SKM-1 (cell line): ENCODE measurements at regions not wholly inside any gene's neighbourhood (a gene's known extent, or its start where the extent isn't known, plus 50 kb on each side); places are given as distances from the start of the nearest gene placed in this dataset.

ENCODE experiments used
- DNase-seq: peaks from one replicate; lab custom pipeline; 2025; ENCODE audit not compliant: unreplicated experiment; lab: John Stamatoyannopoulos, UW

DNA sequence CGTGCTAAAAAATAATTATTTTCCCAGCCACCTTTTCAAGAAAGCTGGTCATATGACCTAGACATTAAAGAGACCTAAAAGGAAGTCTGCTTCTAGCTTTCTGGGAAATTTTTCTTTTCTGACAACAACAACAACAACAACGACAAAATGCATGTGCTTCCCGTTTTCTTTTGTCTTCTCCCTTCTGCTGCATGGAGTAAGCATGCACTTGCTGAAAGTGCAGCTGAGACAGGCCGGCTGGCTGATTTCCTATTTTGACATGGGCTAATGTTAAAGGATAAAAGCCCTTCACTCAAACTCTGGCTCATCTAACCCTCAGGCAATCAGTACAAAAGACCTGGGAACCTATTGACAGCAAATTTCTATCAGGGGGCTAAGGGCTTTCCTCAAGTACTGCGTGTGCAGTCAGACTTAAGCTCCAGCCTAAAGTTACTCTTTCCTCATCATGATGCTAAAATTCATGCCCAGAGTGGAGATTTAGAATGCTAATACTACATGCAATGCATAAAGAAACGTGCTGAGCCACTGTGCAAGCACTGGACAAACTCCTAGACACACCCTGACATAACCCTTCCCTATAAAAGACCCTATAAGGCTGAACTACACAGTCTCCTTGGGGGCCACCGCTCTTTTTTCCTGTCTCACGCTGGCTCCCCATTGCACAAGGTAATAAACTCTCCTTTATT, 811.1 kb downstream of the UQCRFS1 start:
- no peak for DNase-seq

DNA sequence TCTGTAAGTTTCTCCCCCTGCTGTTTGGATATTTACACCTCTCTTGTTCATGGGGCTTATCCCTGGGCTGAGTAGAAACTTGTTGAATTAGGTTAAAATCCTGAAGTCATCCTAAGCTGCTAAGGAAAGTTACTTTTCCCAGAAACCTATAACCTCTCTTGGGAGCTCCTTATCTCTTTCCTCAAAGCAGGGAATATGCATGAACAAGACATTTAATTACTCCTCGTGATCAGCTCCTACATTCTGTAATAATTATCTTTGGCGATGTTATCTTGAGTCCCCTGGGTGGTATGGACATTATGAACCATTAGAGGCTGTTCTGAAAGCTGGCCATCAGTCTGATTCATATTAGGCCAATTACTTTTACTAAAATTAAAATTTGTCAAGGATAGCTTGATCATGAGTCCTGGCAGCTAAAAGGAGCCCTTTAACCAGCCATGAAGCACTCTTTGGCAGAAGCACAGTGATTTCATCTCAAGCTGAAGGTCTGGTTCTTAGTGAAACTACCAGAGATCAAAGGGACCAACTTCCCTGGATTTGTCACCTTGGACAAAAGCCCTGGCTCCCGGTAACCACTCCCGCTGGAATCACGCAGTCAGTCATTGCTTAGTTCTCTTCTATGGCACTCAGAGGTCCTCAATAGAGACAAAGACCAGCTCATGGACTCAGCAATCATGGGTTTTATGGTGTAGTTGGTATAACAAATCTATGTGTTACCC, 811.8 kb downstream of the UQCRFS1 start:
- no peak for DNase-seq

DNA sequence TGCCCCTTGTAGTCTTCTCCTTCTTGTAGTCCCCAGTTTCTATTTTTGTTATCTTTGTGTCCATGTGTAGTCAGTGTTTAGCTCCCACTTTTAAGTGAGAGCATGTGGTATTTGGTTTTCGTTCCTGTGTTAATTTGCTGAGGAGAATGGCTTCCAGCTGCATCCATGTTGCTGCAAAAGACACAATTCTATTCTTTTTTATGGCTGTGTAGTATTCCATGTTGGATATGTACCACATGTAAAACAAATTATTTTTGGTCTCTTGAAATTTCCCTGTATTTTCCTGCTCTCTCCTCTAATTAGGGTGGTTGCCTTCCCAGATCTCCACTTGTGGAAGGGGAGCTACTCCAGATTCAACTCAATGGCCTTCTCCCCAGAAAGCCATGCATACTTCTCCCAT, 813.8 kb downstream of the UQCRFS1 start:
- DNase-seq: no peak

DNA sequence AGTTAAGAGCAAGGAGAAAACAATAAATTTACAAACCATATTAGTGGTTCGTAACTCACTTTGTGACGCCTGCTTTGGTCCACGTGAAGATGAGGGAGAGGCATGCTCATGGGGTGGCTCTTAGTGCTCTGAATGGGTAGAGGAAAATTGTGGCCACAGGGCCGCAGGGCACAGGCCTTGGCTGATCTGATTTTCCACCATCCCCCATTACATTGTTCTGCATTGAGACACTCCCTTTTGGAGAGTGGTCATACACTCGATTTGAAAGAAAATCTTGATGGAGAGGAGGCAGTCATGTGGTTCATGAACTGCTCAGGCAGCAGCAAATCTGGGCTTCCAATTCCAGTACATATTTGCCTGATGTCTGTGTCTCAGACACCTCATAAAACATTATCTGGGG, 815.2 kb downstream of the UQCRFS1 start:
- no peak for DNase-seq

DNA sequence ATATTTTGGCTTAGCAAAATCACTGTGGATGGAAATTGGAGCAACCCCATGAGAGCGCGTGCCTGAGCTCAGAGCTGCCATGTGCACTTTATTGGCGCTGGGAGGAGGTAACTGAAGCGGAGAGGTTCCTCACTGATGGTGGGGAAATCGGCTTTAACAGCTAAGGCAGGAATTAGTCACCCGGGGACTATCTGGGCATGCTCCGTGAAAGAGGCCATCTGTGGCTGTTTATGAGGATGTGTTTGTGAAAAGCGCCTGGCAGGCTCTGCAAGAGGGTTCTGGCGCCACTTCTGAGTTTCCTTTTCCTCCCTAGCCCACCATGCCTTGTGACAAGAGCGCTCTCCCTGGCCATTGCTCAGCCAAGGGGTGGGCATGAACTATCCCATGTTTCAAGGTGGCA, 815.6 kb downstream of the UQCRFS1 start:
- no peak for DNase-seq

DNA sequence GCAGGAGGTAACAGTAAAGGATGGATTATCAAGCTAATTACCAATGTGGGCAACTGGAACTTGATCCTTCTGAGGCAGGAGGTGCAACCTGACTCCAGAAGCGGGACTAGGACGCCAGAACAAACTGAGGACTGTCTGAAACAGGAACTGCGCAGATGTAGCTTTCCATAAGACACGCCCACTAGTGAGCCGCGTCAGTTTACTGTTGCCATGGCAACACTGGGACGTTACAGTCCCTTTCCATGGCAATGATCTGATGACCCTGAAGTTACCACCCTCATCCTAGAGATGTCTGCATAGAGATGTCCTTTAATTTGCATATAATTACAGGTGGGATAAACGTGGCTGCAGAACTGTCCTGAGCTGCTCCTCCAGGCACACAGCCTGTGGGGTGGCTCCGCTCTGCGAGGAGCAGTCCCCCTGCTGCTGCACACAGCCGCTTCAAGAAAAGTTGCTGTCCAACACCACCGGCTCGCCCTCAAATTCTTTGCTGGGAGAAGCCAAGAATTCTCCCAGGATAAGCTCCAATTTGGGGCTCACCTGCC, 816.6 kb downstream of the UQCRFS1 start:
- no peak for DNase-seq

DNA sequence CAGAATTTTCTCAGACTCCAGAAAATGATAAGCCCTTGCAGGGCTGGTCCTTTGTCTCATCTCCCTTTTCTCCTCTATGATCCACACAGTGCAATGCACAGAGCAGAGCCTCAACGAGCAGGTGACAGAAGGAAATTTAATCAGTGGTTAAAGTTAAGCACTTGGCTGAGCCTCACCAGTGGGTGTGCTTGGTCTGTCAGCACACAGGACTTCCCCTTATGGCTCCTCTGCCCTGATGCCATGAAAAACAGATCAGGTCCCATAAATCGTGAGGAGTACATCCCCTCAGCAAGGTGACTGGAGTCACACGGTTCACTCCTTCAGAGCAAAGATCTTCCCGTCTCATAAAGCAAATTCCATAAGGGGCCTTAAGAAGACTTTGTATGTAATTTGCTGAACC, 818.2 kb downstream of the UQCRFS1 start:
- no peak for DNase-seq

DNA sequence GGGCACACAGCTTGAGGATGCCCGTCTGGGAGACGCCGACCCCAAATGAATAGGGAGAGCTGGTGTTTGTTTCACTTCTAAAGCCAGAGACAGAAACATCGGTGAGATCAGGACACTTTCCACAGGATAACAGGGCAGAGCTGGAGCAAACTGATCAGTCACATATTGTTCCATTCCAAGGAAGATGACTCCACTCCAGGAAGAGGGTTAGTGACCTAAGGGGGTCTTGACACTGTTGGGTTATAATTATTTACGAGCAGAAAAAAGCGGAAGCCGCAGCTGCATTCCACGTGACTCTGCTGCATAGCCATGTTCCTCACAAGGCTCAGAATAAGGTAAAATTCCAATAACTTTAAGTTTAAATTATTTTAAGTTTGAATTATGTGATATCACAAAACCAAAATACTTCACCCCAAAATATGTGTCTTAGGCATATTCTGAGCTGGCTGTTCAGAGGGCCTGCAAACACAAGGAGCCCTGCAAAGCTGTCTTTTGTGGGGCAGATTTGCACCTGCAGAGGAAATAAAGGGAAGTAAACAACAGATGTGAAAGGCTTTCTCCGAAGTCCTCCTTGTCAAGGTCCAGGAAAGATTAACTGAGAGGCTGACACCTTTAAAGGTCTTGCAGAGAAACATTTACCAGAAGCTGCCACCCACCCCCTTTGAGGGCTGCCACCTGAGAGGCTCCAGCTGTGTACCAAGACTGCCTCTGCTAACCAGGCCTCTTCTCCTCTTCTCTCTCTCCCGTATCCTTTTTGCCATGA, 819.2 kb downstream of the UQCRFS1 start:
- DNase-seq: no peak

DNA sequence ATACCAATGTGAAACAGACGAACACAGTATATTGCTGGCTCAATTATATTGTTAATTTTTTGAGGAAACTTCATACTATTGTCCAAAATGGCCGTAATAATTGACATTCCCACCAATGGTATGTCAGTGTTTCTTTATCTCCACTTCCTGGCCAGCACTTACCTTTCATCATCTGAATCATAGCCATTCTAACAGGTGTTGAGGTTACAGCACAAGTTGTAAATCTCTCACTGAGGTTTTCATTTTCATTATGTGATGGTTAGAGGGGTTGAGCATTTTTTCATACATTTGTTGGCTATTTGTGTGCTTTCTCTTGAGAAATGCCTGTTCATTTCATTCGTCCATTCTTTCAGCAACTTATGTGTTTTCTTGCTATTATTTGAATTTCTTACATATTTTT, 824.0 kb downstream of the UQCRFS1 start:
- DNase-seq: no peak

DNA sequence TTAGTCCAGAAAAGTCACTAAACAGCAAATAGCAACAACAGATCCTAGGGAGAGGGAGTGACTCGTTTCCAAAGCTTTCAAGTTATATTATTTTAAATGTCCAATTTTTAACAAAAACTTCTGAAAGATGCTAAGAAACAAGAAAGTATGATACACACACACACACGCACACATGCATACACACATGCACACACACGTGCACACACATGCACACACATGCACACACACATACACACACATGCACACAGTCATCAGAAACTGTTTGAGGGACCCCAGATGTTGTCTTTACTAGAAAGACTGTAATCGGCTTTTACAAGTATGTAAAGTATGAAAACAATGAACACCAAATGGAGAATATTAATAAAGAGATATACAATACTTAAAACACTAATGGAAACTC, 825.4 kb downstream of the UQCRFS1 start:
- DNase-seq: no peak

DNA sequence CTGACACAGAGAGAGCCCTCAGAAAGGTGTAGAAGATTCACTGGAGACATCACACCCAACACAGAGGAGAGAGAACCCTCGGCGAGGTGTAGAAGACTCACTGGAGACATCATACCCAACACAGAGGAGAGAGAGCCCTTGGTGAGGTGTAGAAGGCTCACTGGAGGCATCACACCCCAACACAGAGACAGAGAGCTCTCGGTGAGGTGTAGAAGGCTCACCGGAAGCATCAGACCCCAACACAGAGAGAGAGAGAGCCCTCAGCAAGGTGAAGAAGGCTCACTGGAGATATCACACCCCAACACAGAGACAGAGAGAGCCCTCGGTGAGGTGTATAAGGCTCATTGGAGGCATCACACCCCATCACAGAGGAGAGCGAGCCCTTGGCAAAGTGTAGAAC, 826.5 kb downstream of the UQCRFS1 start:
- DNase-seq: no peak

DNA sequence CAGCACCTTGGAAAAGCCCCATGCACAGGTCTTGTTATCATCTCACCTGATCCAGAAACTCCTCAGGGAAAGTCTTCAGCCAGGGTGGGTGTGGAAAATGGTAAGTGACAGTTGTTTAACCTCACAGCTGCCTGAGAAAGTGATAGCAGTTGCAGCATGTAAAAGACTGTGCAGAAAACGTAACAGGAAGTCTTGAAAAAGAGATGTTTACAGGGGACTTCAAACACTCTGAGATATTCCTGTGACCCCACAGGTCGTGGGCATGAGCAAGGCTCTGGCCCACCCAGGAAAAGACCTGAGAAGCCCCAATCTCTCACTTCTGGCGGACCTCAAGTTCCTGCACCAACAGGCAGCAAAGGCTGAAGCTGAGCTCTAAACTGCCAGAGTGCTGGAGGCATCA, 826.9 kb downstream of the UQCRFS1 start:
- no peak for DNase-seq

DNA sequence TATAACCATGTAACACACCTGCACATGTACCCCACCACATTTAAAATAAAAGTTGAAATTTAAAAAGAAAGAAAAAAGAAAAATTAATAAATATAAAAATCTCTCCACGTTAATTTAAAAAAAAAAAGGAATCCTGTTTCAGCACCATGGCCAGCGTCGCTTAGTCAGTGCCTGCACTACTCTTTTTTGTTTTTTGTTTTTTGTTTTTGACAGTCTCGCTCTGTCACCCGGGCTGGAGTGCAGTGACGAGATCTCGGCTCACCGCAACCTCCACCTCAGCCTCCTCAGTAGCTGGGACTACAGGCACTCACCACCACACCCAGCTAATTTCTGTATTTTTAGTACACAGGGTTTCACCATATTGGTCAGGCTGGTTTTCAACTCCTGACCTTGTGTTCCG, 835.9 kb downstream of the UQCRFS1 start:
- no peak for DNase-seq

DNA sequence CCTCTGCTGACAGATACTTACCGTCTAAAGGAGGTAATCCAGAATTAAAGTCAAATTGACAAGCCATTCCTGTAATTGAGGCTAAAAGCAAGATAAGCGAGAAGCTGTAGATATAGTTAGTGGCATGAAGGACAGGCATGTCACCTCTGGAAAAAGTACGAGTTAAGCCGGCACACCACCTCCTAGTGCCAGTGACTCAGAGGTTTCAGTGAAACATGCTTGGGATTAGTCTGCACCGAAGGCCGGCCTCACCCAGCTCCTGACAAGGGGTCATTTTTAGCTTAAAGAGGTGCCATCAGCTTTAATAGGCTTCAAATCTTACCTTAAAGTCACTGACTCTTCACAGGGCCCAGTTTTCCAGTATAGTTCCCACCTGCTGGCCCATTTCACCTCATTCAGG, 838.0 kb downstream of the UQCRFS1 start:
- DNase-seq: no peak

DNA sequence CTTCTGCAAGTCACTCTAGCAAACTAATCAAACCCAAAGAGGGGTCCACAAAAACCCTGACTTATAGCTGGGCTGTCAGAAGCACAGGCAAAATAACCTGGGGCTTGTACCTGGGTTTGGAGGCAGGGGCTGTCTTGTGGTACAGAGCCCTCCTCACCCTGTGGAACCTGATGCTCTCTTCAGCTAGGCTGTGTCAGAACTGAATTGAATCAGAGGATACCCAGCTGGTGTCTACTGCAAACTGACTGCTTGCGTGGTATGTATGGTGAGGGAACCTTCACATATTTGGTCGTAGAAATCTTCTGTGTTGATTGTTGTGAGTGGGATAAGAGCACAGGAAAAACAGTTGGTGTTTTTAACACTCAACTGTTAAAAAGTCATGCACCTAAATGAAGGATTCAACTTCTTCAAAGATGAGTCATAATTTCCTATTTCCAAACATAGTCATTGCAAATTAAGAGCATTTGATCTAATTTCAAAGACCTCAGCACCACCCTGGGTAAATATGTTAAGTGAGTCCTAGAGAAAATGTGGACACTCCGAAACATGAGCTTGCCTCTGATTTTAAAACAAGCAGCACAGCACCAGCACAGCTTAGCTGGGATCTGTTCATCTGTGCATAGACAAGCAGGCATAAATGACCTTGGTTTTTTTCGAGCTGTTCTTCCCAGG, 840.2 kb downstream of the UQCRFS1 start:
- no peak for DNase-seq

DNA sequence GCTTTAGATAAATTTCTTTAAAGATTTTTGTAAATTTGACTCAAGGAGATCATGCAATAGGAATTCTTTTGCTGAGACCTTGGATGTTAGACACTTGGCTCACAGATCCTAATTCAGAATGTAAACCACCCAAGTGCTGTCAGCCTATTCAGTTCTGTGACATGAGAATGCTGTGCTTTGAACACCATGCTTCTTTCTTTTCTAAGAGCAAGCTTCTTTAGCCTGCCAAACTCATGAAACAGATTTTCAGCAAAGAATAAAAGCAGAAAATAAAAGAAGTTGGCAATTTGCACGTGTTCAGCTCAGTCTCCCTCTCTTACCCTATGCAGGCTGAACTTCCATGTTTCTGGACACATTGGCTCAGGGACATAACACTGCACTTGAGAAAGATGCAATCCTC, 845.8 kb downstream of the UQCRFS1 start:
- no peak for DNase-seq

DNA sequence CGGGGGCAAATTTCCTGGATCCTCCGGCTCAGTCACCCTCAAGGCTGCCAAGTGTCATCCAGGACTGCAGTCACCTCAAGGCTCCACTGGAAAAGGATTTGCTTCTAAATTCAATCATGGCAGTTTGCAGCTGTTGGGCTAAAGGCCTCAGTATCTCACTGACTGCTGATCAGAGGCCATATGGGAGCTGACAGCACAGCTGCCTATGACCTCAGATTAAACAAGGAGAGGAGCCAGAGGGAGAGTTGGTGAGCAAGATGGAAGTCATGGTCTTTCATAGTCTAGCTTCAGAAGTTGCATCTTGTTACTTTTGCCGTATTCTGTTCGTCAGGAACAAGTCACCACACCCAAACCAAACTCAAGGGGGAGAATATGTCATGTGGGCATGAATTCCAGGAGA, 849.7 kb downstream of the UQCRFS1 start:
- no peak for DNase-seq

DNA sequence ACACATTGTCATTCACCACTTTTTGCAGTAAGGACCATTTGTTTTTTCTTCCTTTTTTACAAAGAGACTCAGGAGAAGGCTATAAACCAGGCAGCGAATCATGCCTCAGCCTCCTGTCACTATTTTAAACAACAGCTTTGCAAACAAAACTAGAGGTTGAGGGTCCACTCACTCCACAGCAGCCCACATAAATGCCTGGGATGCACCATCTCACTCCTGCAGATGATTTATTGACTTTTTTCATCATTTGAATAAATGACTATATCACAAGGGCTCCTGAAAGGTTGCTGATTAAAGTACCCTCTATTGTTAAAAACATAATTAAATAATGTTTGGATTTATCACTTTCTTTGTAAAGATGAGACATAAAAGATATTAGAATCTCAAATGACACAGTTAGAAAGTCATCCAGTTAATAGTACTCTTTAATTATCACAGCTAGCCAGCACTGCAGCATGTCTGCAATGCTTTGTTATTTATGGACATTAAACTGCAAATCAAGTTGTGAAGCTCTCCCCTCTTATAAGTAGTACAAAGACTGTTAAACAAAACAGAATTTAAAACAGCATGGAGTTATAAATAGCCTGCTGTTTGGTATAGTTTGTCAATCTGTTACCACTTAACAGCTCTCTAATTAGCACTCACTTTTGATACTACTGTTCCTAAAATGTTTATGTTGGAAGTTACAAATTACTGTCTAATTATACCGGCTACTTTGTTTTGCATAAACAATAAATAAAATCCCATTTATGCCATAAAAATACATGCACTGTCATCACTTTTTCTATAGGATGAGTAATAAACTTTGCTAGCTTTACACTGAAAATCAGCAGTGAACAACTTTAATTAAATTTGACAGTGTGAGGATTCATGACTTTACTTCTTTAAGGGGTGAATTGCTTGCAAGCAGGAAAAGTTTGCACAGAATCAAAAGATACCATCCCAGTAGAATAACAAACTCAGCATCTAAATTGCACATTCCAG, 853.2 kb downstream of the UQCRFS1 start:
- no peak for DNase-seq

DNA sequence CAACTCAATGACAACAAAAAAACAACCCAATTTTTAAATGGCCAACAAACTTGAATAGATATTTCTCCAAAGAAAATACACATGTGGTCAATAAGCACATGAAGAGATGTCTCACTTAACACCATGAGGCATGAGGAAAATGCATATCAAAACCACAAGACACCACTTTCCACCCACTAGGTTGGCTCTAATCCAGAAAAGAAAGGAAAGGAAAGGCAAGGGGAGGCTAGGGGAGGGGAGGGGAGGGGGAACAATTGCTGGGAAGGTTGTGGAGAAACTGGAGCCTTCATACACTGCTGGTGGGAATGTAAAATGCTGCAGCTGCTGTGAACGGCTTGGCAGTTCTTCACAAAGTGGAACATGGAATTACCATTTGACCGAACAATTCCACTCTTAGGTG, 854.3 kb downstream of the UQCRFS1 start:
- DNase-seq: no peak

DNA sequence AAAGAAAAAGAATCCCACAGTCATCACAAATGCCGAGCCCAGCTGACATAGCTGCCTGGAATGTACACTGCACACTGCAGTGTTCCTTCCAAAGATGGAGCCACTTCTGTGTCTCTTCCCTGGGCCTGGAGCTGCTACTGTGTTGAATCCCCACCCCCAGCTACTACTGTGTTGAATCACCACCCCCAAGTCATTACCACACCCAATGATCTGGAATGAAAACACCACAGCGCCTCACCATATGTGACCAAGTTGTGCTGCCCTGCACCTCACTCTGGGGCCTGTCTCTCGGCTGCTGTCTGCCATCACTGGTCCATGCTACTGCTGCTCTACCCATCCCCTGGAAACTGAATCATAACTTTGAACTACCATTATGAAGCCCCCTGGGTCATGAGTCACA, 861.2 kb downstream of the UQCRFS1 start:
- DNase-seq: no peak
